Neural cell (in vitro differentiated cells): ENCODE measurements at regions not wholly inside any gene's neighbourhood (a gene's known extent, or its start where the extent isn't known, plus 50 kb on each side); places are given as distances from the start of the nearest gene placed in this dataset.

Experiments
- EP300 ChIP-seq: fragments of 450-650 bp; conservative IDR thresholded peaks from 2 replicates; pipeline ENCODE4 v1.6.1; 2014; ENCODE audit warnings: antibody characterized with exemption, mild to moderate bottlenecking, moderate library complexity; ENCODE audit not compliant: poor library complexity, severe bottlenecking
- EZH2 ChIP-seq: fragments of 200-600, 300-800 bp; shearing (Covaris generic), sonication (generic); IDR thresholded peaks from 2 replicates; pipeline ENCODE4 v1.6.1; 2014; ENCODE audit warnings: antibody characterized with exemption, low read length, borderline replicate concordance, mild to moderate bottlenecking; ENCODE audit not compliant: insufficient read depth, poor library complexity, severe bottlenecking
- MXI1 ChIP-seq: fragments of 450-650 bp; conservative IDR thresholded peaks from 2 replicates; pipeline ENCODE4 v1.6.1; 2014; ENCODE audit warnings: antibody characterized with exemption, mild to moderate bottlenecking; ENCODE audit not compliant: poor library complexity, severe bottlenecking
- POLR2AphosphoS5 ChIP-seq: IDR thresholded peaks from 2 replicates; pipeline ENCODE4 v1.6.1; 2012
- RAD21 ChIP-seq: fragments of 450-650 bp; conservative IDR thresholded peaks from 2 replicates; pipeline ENCODE4 v1.6.1; 2014; ENCODE audit warnings: antibody characterized with exemption, mild to moderate bottlenecking, moderate library complexity
- TAF1 ChIP-seq: IDR thresholded peaks from 2 replicates; pipeline ENCODE4 v1.6.1; 2012; ENCODE audit warnings: low read depth
- TF ChIP-seq, protein P1 (sequence below): fragments of 450-650 bp; IDR thresholded peaks from 2 replicates; pipeline ENCODE4 v1.5.1; 2014; ENCODE audit warnings: antibody characterized with exemption, mild to moderate bottlenecking, moderate library complexity; ENCODE audit not compliant: poor library complexity, severe bottlenecking
- TF ChIP-seq, protein P2 (sequence below): IDR thresholded peaks from 2 replicates; pipeline ENCODE4 v1.6.1; 2012; ENCODE audit warnings: borderline replicate concordance

- TF ChIP-seq, protein P1, sequence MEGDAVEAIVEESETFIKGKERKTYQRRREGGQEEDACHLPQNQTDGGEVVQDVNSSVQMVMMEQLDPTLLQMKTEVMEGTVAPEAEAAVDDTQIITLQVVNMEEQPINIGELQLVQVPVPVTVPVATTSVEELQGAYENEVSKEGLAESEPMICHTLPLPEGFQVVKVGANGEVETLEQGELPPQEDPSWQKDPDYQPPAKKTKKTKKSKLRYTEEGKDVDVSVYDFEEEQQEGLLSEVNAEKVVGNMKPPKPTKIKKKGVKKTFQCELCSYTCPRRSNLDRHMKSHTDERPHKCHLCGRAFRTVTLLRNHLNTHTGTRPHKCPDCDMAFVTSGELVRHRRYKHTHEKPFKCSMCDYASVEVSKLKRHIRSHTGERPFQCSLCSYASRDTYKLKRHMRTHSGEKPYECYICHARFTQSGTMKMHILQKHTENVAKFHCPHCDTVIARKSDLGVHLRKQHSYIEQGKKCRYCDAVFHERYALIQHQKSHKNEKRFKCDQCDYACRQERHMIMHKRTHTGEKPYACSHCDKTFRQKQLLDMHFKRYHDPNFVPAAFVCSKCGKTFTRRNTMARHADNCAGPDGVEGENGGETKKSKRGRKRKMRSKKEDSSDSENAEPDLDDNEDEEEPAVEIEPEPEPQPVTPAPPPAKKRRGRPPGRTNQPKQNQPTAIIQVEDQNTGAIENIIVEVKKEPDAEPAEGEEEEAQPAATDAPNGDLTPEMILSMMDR, result no peak
- TF ChIP-seq, protein P2, sequence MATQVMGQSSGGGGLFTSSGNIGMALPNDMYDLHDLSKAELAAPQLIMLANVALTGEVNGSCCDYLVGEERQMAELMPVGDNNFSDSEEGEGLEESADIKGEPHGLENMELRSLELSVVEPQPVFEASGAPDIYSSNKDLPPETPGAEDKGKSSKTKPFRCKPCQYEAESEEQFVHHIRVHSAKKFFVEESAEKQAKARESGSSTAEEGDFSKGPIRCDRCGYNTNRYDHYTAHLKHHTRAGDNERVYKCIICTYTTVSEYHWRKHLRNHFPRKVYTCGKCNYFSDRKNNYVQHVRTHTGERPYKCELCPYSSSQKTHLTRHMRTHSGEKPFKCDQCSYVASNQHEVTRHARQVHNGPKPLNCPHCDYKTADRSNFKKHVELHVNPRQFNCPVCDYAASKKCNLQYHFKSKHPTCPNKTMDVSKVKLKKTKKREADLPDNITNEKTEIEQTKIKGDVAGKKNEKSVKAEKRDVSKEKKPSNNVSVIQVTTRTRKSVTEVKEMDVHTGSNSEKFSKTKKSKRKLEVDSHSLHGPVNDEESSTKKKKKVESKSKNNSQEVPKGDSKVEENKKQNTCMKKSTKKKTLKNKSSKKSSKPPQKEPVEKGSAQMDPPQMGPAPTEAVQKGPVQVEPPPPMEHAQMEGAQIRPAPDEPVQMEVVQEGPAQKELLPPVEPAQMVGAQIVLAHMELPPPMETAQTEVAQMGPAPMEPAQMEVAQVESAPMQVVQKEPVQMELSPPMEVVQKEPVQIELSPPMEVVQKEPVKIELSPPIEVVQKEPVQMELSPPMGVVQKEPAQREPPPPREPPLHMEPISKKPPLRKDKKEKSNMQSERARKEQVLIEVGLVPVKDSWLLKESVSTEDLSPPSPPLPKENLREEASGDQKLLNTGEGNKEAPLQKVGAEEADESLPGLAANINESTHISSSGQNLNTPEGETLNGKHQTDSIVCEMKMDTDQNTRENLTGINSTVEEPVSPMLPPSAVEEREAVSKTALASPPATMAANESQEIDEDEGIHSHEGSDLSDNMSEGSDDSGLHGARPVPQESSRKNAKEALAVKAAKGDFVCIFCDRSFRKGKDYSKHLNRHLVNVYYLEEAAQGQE, result no peak
- no peak for TF ChIP-seq POLR2AphosphoS5
- TF ChIP-seq EZH2, result no peak
- no peak for TF ChIP-seq MXI1
- no peak for TF ChIP-seq RAD21
- no peak for TF ChIP-seq TAF1
- no peak for TF ChIP-seq EP300
These were observed 103.9 kb upstream of the POT1 start for GRCh38 chr7:125033506-125033905.
